MM.1S (cell line): ENCODE measurements at regions not wholly inside any gene's neighbourhood (a gene's known extent, or its start where the extent isn't known, plus 50 kb on each side); places are given as distances from the start of the nearest gene placed in this dataset.

Experiments used
- DNase-seq: peaks from one replicate; pipeline ENCODE4 v3.0.0-alpha.2; 2015
- H2AFZ ChIP-seq: fragments of 300-600 bp; sonication (generic); 2 replicates; pipeline ENCODE4 v1.6.0; 2016; ENCODE audit warnings: antibody characterized with exemption, low read length
- H3F3A ChIP-seq: fragments of 300-600 bp; sonication (generic); 2 replicates; pipeline ENCODE4 v1.6.1; 2016; ENCODE audit warnings: mild to moderate bottlenecking, antibody characterized with exemption, low read length, moderate library complexity, mixed read lengths; ENCODE audit not compliant: insufficient read depth
- H3K27ac ChIP-seq: fragments of 300-600 bp; sonication (generic); 2 replicates; pipeline ENCODE4 v1.5.1; 2016; ENCODE audit warnings: mild to moderate bottlenecking, low read length
- H3K27me3 ChIP-seq: fragments of 300-600 bp; sonication (generic); replicated peaks from 2 replicates; pipeline ENCODE4 v1.6.0; 2016; ENCODE audit warnings: low read length; ENCODE audit not compliant: insufficient read depth
- H3K36me3 ChIP-seq: fragments of 300-600 bp; sonication (generic); replicated peaks from 2 replicates; pipeline ENCODE4 v1.6.1; 2016; ENCODE audit warnings: mild to moderate bottlenecking, low read length, mixed read lengths; ENCODE audit not compliant: insufficient read depth
- H3K4me1 ChIP-seq: fragments of 300-600 bp; sonication (generic); 2 replicates; pipeline ENCODE4 v1.6.1; 2016; ENCODE audit warnings: low read length, mixed read lengths
- H3K4me2 ChIP-seq: fragments of 300-600 bp; sonication (generic); 2 replicates; pipeline ENCODE4 v1.6.0; 2016; ENCODE audit warnings: low read depth, low read length
- H3K4me3 ChIP-seq: fragments of 300-600 bp; sonication (generic); 2 replicates; pipeline ENCODE4 v1.5.1; 2016; ENCODE audit warnings: low read length, mixed read lengths
- H3K79me2 ChIP-seq: fragments of 300-600 bp; sonication (generic); 2 replicates; pipeline ENCODE4 v1.6.1; 2016; ENCODE audit warnings: mixed run types, low read length, mixed read lengths
- H3K9ac ChIP-seq: fragments of 300-600 bp; sonication (generic); 2 replicates; pipeline ENCODE4 v1.6.1; 2016; ENCODE audit warnings: low read length, mixed read lengths
- H3K9me2 ChIP-seq: fragments of 300-600 bp; sonication (generic); replicated peaks from 2 replicates; pipeline ENCODE4 v1.6.1; 2016; ENCODE audit warnings: mild to moderate bottlenecking, low read length, mixed read lengths; ENCODE audit not compliant: insufficient read depth
- H3K9me3 ChIP-seq: fragments of 300-600 bp; sonication (generic); replicated peaks from 2 replicates; pipeline ENCODE4 v1.6.1; 2016; ENCODE audit warnings: mild to moderate bottlenecking, low read length, mixed read lengths; ENCODE audit not compliant: insufficient read depth
- H4K20me1 ChIP-seq: fragments of 300-600 bp; sonication (generic); 2 replicates; pipeline ENCODE4 v1.6.1; 2016; ENCODE audit warnings: mild to moderate bottlenecking, low read length, moderate library complexity, mixed read lengths; ENCODE audit not compliant: insufficient read depth
- CTCF ChIP-seq: fragments of 300-600 bp; sonication (generic); IDR thresholded peaks from 2 replicates; pipeline ENCODE4 v1.5.1; 2016; ENCODE audit warnings: antibody characterized with exemption, low read length, mixed read lengths
- EZH2 ChIP-seq: fragments of 300-600 bp; sonication (generic); optimal IDR thresholded peaks from 2 replicates; pipeline ENCODE3; 2017; ENCODE audit warnings: low read depth, mild to moderate bottlenecking, antibody characterized with exemption, low read length, mixed read lengths
- EZH2phosphoT487 ChIP-seq: fragments of 300-600 bp; sonication (generic); IDR thresholded peaks from 2 replicates; pipeline ENCODE4 v1.6.1; 2018; ENCODE audit warnings: antibody characterized with exemption, low read length

- Histone ChIP-seq H2AFZ (no peak overlapping the region), H3K9ac (no peak overlapping the region), H3K79me2 (no peaks in the 10 kb centered on the region), H3K4me2 (no peak overlapping the region), H4K20me1 (no peaks in the 10 kb centered on the region), H3K36me3 (no peaks in the 10 kb centered on the region), H3K4me1 (no peaks in the 10 kb centered on the region), H3K27ac (no peak overlapping the region), H3K9me2 (no peaks in the 10 kb centered on the region), H3K9me3 (no peaks in the 10 kb centered on the region), H3K27me3 (no peaks in the 10 kb centered on the region), H3F3A (no peaks in the 10 kb centered on the region), H3K4me3 (no peak overlapping the region)
- TF ChIP-seq EZH2, result no peak
- DNase-seq, result no peak
Measured at GRCh38 chr13:73173279-73173811, 114.5 kb downstream of the KLF5 start.

- no peaks in the 10 kb centered on the region for H4K20me1 ChIP-seq
- H3K79me2 ChIP-seq, result no peaks in the 10 kb centered on the region
- H3K4me1 ChIP-seq, result no peaks in the 10 kb centered on the region
- H3K27ac ChIP-seq, result no peak overlapping the region
- no peaks in the 10 kb centered on the region for H3F3A ChIP-seq
- no peak for TF ChIP-seq EZH2phosphoT487
- TF ChIP-seq CTCF, result no peak
- no peak for TF ChIP-seq EZH2
- no peaks in the 10 kb centered on the region for H3K9me3 ChIP-seq
- H3K9ac ChIP-seq, result no peak overlapping the region
- no peak overlapping the region for H3K4me3 ChIP-seq
- H3K9me2 ChIP-seq, result no peaks in the 10 kb centered on the region
- no peaks in the 10 kb centered on the region for H3K27me3 ChIP-seq
- no peak overlapping the region for H3K4me2 ChIP-seq
- H2AFZ ChIP-seq, result no peak overlapping the region
- no peaks in the 10 kb centered on the region for H3K36me3 ChIP-seq
- DNase-seq, result no peak
Measured at GRCh38 chr13:73171926-73172325, 113.1 kb downstream of the KLF5 start.

- H3K27me3 ChIP-seq, result no peaks in the 10 kb centered on the region
- H2AFZ ChIP-seq, result no peak overlapping the region
- H3K36me3 ChIP-seq, result no peaks in the 10 kb centered on the region
- H3K9me2 ChIP-seq, result no peaks in the 10 kb centered on the region
- H3K27ac ChIP-seq, result no peak overlapping the region
- no peak overlapping the region for H3K9ac ChIP-seq
- no peaks in the 10 kb centered on the region for H3K79me2 ChIP-seq
- no peak for DNase-seq
- no peaks in the 10 kb centered on the region for H3F3A ChIP-seq
- H3K4me3 ChIP-seq, result no peak overlapping the region
- no peaks in the 10 kb centered on the region for H3K4me1 ChIP-seq
- no peak overlapping the region for H3K4me2 ChIP-seq
- TF ChIP-seq EZH2phosphoT487, result no peak
- no peak for TF ChIP-seq EZH2
- no peak for TF ChIP-seq CTCF
- no peaks in the 10 kb centered on the region for H3K9me3 ChIP-seq
- no peaks in the 10 kb centered on the region for H4K20me1 ChIP-seq
Measured at GRCh38 chr13:73171271-73171682, 112.5 kb downstream of the KLF5 start.

GRCh38 chr13:73169971-73170370 is 111.2 kb downstream of the KLF5 start:
- no peaks in the 10 kb centered on the region for H3K4me1 ChIP-seq
- no peak overlapping the region for H2AFZ ChIP-seq
- H3K79me2 ChIP-seq, result no peaks in the 10 kb centered on the region
- H3K4me3 ChIP-seq, result no peak overlapping the region
- H3K36me3 ChIP-seq, result no peaks in the 10 kb centered on the region
- no peaks in the 10 kb centered on the region for H3K27me3 ChIP-seq
- no peaks in the 10 kb centered on the region for H3K9me3 ChIP-seq
- no peak for TF ChIP-seq EZH2
- TF ChIP-seq EZH2phosphoT487, result no peak
- no peak for TF ChIP-seq CTCF
- no peaks in the 10 kb centered on the region for H4K20me1 ChIP-seq
- no peaks in the 10 kb centered on the region for H3F3A ChIP-seq
- H3K9me2 ChIP-seq, result no peaks in the 10 kb centered on the region
- no peak overlapping the region for H3K27ac ChIP-seq
- H3K4me2 ChIP-seq, result no peak overlapping the region
- no peak for DNase-seq
- no peak overlapping the region for H3K9ac ChIP-seq
